NCI-H1436 (cell line): ENCODE measurements at regions not wholly inside any gene's neighbourhood (a gene's known extent, or its start where the extent isn't known, plus 50 kb on each side); places are given as distances from the start of the nearest gene placed in this dataset.

Source experiments
- DNase-seq: peaks from one replicate; lab custom pipeline; 2025; lab: John Stamatoyannopoulos, UW

GRCh38 chr14:27958757-27959156, 807.8 kb upstream of the FOXG1 start:
- no peak for DNase-seq

GRCh38 chr14:27995691-27996090, 770.9 kb upstream of the FOXG1 start:
- DNase-seq: peak; percentile 92

GRCh38 chr14:28001002-28001401, 765.6 kb upstream of the FOXG1 start:
- DNase-seq: no peak

GRCh38 chr14:28012629-28013415, 753.8 kb upstream of the FOXG1 start:
- no peak for DNase-seq

- DNase-seq: no peak
Observed at GRCh38 chr14:28020112-28020511, 746.5 kb upstream of the FOXG1 start.

- no peak for DNase-seq
Observed at GRCh38 chr14:28023853-28024252, 742.7 kb upstream of the FOXG1 start.

GRCh38 chr14:28052251-28052650, 714.3 kb upstream of the FOXG1 start:
- no peak for DNase-seq

- DNase-seq: no peak
Observed at GRCh38 chr14:28055008-28055407, 711.6 kb upstream of the FOXG1 start.

- peak; percentile 9 for DNase-seq
Observed at GRCh38 chr14:28057359-28058296, 709.0 kb upstream of the FOXG1 start.

- peak; percentile 3 for DNase-seq
Observed at GRCh38 chr14:28059254-28059653, 707.3 kb upstream of the FOXG1 start.

GRCh38 chr14:28061006-28061405, 705.6 kb upstream of the FOXG1 start:
- no peak for DNase-seq

GRCh38 chr14:28077021-28077420, 689.6 kb upstream of the FOXG1 start:
- no peak for DNase-seq

GRCh38 chr14:28083389-28083788, 683.2 kb upstream of the FOXG1 start:
- no peak for DNase-seq

GRCh38 chr14:28088125-28088524, 678.5 kb upstream of the FOXG1 start:
- DNase-seq: no peak

GRCh38 chr14:28097585-28097984, 669.0 kb upstream of the FOXG1 start:
- DNase-seq: no peak

GRCh38 chr14:28098856-28099255, 667.7 kb upstream of the FOXG1 start:
- no peak for DNase-seq

GRCh38 chr14:28102001-28102400, 664.6 kb upstream of the FOXG1 start:
- peak; percentile 66 for DNase-seq

GRCh38 chr14:28102814-28103213, 663.8 kb upstream of the FOXG1 start:
- DNase-seq: no peak

GRCh38 chr14:28113311-28113710, 653.3 kb upstream of the FOXG1 start:
- no peak for DNase-seq

- DNase-seq: no peak
Observed at GRCh38 chr14:28116716-28117115, 649.9 kb upstream of the FOXG1 start.

- DNase-seq: no peak
Observed at GRCh38 chr14:28119849-28120248, 646.7 kb upstream of the FOXG1 start.

- no peak for DNase-seq
Observed at GRCh38 chr14:28120391-28120790, 646.2 kb upstream of the FOXG1 start.
